Hepatocyte (in vitro differentiated cells): ENCODE measurements at regions not wholly inside any gene's neighbourhood (a gene's known extent, or its start where the extent isn't known, plus 50 kb on each side); places are given as distances from the start of the nearest gene placed in this dataset.

Experiments
- CTCF ChIP-seq: fragments of 200-600 bp; sonication (generic); IDR thresholded peaks from 2 replicates; pipeline ENCODE4 v1.5.1; 2016; ENCODE audit warnings: antibody characterized with exemption, mild to moderate bottlenecking; ENCODE audit not compliant: poor library complexity
- EZH2 ChIP-seq: fragments of 200-600 bp; sonication (generic); IDR thresholded peaks from 2 replicates; pipeline ENCODE4 v1.6.1; 2016; ENCODE audit warnings: antibody characterized with exemption, mild to moderate bottlenecking, borderline replicate concordance

- no peak for TF ChIP-seq CTCF
- TF ChIP-seq EZH2 = no peak
Observed at GRCh38 chr4:123497340-123497739, 100.7 kb downstream of the SPRY1 start.
